NOMO-1 treated with dmso at 0.1 percent for 144 hours (cell line): ENCODE measurements at regions not wholly inside any gene's neighbourhood (a gene's known extent, or its start where the extent isn't known, plus 50 kb on each side); places are given as distances from the start of the nearest gene placed in this dataset.
A peak's percentile ranks its signal among the peaks of the same experiment; 100 is the strongest.

Experiments
- DNase-seq: peaks from one replicate; lab custom pipeline; 2025; ENCODE audit not compliant: unreplicated experiment; lab: John Stamatoyannopoulos, UW

- no peak for DNase-seq
These were observed 279.8 kb downstream of the TNS1 start for GRCh38 chr2:217722883-217723472.

- no peak for DNase-seq
These were observed 285.1 kb downstream of the TNS1 start for GRCh38 chr2:217717646-217718045.

GRCh38 chr2:217715484-217715883, 287.3 kb downstream of the TNS1 start:
- DNase-seq = no peak

GRCh38 chr2:217714287-217714751, 288.5 kb downstream of the TNS1 start:
- DNase-seq = no peak

- DNase-seq = peak; percentile 34
These were observed 289.2 kb downstream of the TNS1 start for GRCh38 chr2:217713395-217714286.

GRCh38 chr2:217712431-217712830, 290.4 kb downstream of the TNS1 start:
- no peak for DNase-seq

- no peak for DNase-seq
These were observed 291.6 kb downstream of the TNS1 start for GRCh38 chr2:217711188-217711587.

GRCh38 chr2:217710211-217710765, 292.5 kb downstream of the TNS1 start:
- no peak for DNase-seq

- no peak for DNase-seq
These were observed 293.2 kb downstream of the TNS1 start for GRCh38 chr2:217709478-217710210.

GRCh38 chr2:217707131-217707611, 295.6 kb downstream of the TNS1 start:
- no peak for DNase-seq

GRCh38 chr2:217706513-217706912, 296.3 kb downstream of the TNS1 start:
- no peak for DNase-seq

GRCh38 chr2:217706095-217706494, 296.7 kb downstream of the TNS1 start:
- DNase-seq = no peak

- DNase-seq = no peak
These were observed 297.3 kb downstream of the TNS1 start for GRCh38 chr2:217705461-217705860.

GRCh38 chr2:217703999-217704398, 298.8 kb downstream of the TNS1 start:
- DNase-seq = no peak

- no peak for DNase-seq
These were observed 299.7 kb downstream of the TNS1 start for GRCh38 chr2:217703102-217703501.

- no peak for DNase-seq
These were observed 301.2 kb downstream of the TNS1 start for GRCh38 chr2:217701622-217702021.

GRCh38 chr2:217698691-217699090, 304.1 kb downstream of the TNS1 start:
- no peak for DNase-seq

- DNase-seq = no peak
These were observed 307.7 kb downstream of the TNS1 start for GRCh38 chr2:217695033-217695520.

GRCh38 chr2:217694291-217694690, 308.5 kb downstream of the TNS1 start:
- DNase-seq = no peak

- no peak for DNase-seq
These were observed 309.4 kb downstream of the TNS1 start for GRCh38 chr2:217693363-217693762.
